GM23338 (cell line): ENCODE measurements at regions not wholly inside any gene's neighbourhood (a gene's known extent, or its start where the extent isn't known, plus 50 kb on each side); places are given as distances from the start of the nearest gene placed in this dataset.

ENCODE experiments used
- CTCF ChIP-seq, 2 experiments: fragments of 200-600 bp in 1 of 2; sonication (generic) in 1 of 2; conservative IDR thresholded peaks; 2 replicates each; pipeline versions ENCODE4 v1.5.1 to v1.6.1; 2016 to 2017; ENCODE audit warnings: antibody characterized with exemption in 2 of 2, low read depth in 2 of 2, mild to moderate bottlenecking in 2 of 2, moderate library complexity in 1 of 2
- ETS1 ChIP-seq: IDR thresholded peaks from 2 replicates; pipeline ENCODE4 v1.6.1; 2016; ENCODE audit warnings: antibody characterized with exemption
- NANOG ChIP-seq: IDR thresholded peaks from 2 replicates; pipeline ENCODE4 v1.6.1; 2016; ENCODE audit warnings: antibody characterized with exemption, borderline replicate concordance
- POLR2AphosphoS5 ChIP-seq: IDR thresholded peaks from 2 replicates; pipeline ENCODE4 v1.6.1; 2016; ENCODE audit warnings: antibody characterized with exemption, low read depth

- TF ChIP-seq CTCF (conservative IDR thresholded peaks at IDR 0.05; ENCODE audit: low read depth in 2 of 2) (no peak), ETS1 (no peak), POLR2AphosphoS5 (no peak), NANOG (no peak)
Measured at GRCh38 chr14:28677381-28677780, 89.2 kb upstream of the FOXG1 start.
